ENCODE measurements at regions not wholly inside any gene's neighbourhood (a gene's known extent, or its start where the extent isn't known, plus 50 kb on each side); places are given as distances from the start of the nearest gene placed in this dataset.

DNA sequence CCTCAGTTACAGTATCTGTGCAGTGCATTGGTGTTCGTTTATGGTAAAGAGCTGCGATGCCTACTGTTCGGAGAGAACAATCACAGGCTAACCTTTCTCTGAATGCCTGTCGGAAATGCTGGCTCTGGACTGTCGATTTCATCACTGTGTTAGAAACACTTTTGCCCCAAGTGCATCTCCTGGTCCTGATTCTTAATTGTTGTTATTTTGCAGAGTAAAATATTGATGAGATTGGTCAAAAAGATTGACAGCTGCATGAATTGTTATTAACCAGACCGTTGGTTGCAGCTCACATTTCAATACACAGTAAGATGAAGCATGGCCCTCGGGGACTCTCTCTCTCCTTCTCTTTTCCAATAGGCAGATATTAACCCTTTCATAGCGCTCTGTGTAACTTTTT is 557.4 kb upstream of the ADARB2 start:
- H3K36me3 ChIP-seq = no peaks in the 10 kb centered on the region
- H3K4me1 ChIP-seq = no peaks in the 10 kb centered on the region
- H3K27ac ChIP-seq = no peak overlapping the region
- H3K27me3 ChIP-seq = no peaks in the 10 kb centered on the region
- no peak for DNase-seq (ENCODE audit: low spot score in 2 of 2)
- 53% methylated on average over 8 of the region's 8 CpGs for WGBS
- TF ChIP-seq EP300 (IDR thresholded peaks at IDR 0.05) (no peak), POLR2AphosphoS5 (IDR thresholded peaks at IDR 0.05) (no peak)
- TF ChIP-seq, protein P1, sequence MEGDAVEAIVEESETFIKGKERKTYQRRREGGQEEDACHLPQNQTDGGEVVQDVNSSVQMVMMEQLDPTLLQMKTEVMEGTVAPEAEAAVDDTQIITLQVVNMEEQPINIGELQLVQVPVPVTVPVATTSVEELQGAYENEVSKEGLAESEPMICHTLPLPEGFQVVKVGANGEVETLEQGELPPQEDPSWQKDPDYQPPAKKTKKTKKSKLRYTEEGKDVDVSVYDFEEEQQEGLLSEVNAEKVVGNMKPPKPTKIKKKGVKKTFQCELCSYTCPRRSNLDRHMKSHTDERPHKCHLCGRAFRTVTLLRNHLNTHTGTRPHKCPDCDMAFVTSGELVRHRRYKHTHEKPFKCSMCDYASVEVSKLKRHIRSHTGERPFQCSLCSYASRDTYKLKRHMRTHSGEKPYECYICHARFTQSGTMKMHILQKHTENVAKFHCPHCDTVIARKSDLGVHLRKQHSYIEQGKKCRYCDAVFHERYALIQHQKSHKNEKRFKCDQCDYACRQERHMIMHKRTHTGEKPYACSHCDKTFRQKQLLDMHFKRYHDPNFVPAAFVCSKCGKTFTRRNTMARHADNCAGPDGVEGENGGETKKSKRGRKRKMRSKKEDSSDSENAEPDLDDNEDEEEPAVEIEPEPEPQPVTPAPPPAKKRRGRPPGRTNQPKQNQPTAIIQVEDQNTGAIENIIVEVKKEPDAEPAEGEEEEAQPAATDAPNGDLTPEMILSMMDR (IDR thresholded peaks at IDR 0.05) = no peak
- H3K4me3 ChIP-seq = no peak overlapping the region
- no peaks in the 10 kb centered on the region for H3K9me3 ChIP-seq

DNA sequence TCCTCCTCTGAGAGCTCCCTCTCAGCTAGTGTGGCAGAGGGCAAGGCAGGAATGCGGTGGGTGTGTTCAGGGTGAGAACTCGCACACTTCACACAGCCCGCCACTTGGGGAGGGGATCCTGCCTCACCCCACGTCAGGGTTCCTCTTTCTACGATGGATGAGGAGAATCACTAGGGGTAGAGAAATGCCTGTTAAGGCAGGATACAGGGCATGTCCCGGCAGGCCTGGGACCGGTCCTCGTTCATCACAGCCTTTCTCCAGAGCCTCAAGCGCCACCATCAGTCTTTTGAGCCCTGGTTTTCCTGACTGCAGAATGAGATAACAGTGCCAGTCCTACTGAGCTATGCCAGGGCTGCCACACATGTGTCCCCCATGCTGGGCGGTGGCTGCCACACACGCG is 546.7 kb upstream of the ADARB2 start:
- Histone ChIP-seq H3K4me1 (no peaks in the 10 kb centered on the region), H3K27me3 (no peaks in the 10 kb centered on the region), H3K36me3 (no peaks in the 10 kb centered on the region), H3K4me3 (no peak overlapping the region), H3K9me3 (peaks cover 4% of the 10 kb centered on the region), H3K27ac (no peak overlapping the region)
- 40% methylated on average over 9 of the region's 12 CpGs for WGBS
- DNase-seq (ENCODE audit: low spot score in 2 of 2) = no peak
- TF ChIP-seq, protein P1 (IDR thresholded peaks at IDR 0.05) = no peak
- TF ChIP-seq EP300 (IDR thresholded peaks at IDR 0.05) = no peak
- TF ChIP-seq POLR2AphosphoS5 (IDR thresholded peaks at IDR 0.05) = no peak
- no peak for TF ChIP-seq POLR2A (IDR thresholded peaks at IDR 0.05)

DNA sequence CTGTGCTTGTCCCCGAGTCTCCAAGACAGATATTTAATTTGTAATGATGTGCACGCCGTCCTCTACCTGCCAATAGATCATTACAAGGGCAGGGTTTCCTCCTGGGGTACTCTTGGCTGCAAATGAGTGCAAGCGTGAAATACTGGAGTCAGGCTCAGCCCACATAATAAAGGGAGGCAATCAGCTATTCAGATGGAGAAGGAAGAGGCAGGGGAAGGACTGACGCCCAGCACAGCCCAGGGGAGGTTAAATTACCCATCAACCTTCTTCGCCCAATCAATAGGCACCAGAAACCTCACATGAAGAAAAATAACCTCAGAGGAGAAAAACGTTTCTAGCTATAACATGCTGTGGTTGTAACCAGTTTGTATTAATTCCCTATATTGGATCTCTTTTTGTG is 544.9 kb upstream of the ADARB2 start:
- no peaks in the 10 kb centered on the region for H3K36me3 ChIP-seq
- H3K27me3 ChIP-seq = no peaks in the 10 kb centered on the region
- no peak overlapping the region for H3K27ac ChIP-seq
- 63% methylated on average over 7 of the region's 7 CpGs for WGBS
- TF ChIP-seq POLR2A (IDR thresholded peaks at IDR 0.05) = no peak
- no peak for TF ChIP-seq EP300 (IDR thresholded peaks at IDR 0.05)
- TF ChIP-seq, protein P1 (IDR thresholded peaks at IDR 0.05) = no peak
- H3K4me3 ChIP-seq = no peak overlapping the region
- DNase-seq (ENCODE audit: low spot score in 2 of 2) = no peak
- H3K4me1 ChIP-seq = no peaks in the 10 kb centered on the region
- peaks cover 3% of the 10 kb centered on the region for H3K9me3 ChIP-seq

DNA sequence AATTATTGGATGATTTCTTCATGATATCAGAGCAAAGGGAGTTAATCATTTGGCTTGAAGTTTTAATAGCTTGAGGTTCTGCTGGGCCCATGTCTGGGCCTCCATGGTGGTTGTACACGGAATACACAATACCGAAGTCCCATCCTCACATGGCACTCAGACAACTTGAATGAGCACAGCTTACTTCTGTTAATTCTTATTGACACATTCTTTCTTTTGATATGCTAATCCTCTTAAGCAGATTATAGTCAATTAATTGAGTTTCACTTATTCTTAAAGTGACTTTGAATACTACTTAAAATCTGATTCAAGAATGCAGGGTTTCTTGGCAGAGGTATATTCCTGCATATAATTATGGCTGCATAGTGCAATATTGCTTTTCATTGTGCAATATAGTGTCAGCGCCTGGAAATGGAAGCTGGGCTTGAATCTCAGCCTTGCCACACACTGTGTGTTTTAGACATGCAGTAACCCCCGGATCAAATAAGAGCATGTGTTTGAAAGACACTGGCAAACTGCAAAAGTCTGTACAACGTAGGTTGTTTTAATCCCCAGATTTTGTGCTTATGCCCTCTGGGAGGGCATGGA is 543.5 kb upstream of the ADARB2 start:
- DNase-seq (ENCODE audit: low spot score in 2 of 2) = no peak
- WGBS = 58% methylated on average over 5 of the region's 5 CpGs
- Histone ChIP-seq H3K4me3 (no peak overlapping the region), H3K4me1 (no peaks in the 10 kb centered on the region), H3K27ac (no peak overlapping the region), H3K36me3 (no peaks in the 10 kb centered on the region), H3K9me3 (peaks cover 3% of the 10 kb centered on the region), H3K27me3 (no peaks in the 10 kb centered on the region)
- TF ChIP-seq, protein P1 (IDR thresholded peaks at IDR 0.05) = no peak
- no peak for TF ChIP-seq EP300 (IDR thresholded peaks at IDR 0.05)
- TF ChIP-seq POLR2AphosphoS5 (IDR thresholded peaks at IDR 0.05) = no peak

DNA sequence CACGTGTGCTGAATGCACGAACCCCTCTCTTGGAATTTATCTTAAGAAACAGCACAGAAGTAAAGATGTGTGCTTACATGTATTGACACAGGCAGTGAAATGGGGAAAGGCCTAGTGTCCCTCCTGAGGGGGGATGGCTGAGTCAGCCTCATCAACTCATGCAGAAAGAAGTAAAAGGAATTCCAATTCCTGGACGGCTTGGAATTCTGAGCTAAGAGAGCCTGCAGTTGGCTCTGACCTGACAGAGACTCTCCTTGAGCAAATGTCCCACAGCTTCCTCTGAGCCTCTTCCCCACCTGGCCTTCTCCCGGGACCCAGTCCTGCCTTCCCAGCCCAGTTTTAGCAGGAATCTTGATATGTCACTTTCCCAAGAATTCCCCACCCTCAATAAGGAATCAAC is 542.4 kb upstream of the ADARB2 start:
- Histone ChIP-seq H3K27ac (no peak overlapping the region), H3K9me3 (peaks cover 3% of the 10 kb centered on the region)
- WGBS = 55% methylated on average over 4 of the region's 4 CpGs

More for the DNA sequence above, 542.4 kb upstream of the ADARB2 start:
- Histone ChIP-seq H3K4me3 (no peak overlapping the region), H3K4me1 (no peaks in the 10 kb centered on the region), H3K36me3 (no peaks in the 10 kb centered on the region), H3K27me3 (no peaks in the 10 kb centered on the region)
- TF ChIP-seq POLR2AphosphoS5 (IDR thresholded peaks at IDR 0.05) = no peak
- no peak for TF ChIP-seq POLR2A (IDR thresholded peaks at IDR 0.05)
- TF ChIP-seq, protein P1 (IDR thresholded peaks at IDR 0.05) = no peak
- DNase-seq (ENCODE audit: low spot score in 2 of 2) = no peak

All from suprapubic skin (tissue), 4 donors.